ENCODE measurements at regions not wholly inside any gene's neighbourhood (a gene's known extent, or its start where the extent isn't known, plus 50 kb on each side); places are given as distances from the start of the nearest gene placed in this dataset.
A peak's percentile ranks its signal among the peaks of the same experiment; 100 is the strongest.

DNA sequence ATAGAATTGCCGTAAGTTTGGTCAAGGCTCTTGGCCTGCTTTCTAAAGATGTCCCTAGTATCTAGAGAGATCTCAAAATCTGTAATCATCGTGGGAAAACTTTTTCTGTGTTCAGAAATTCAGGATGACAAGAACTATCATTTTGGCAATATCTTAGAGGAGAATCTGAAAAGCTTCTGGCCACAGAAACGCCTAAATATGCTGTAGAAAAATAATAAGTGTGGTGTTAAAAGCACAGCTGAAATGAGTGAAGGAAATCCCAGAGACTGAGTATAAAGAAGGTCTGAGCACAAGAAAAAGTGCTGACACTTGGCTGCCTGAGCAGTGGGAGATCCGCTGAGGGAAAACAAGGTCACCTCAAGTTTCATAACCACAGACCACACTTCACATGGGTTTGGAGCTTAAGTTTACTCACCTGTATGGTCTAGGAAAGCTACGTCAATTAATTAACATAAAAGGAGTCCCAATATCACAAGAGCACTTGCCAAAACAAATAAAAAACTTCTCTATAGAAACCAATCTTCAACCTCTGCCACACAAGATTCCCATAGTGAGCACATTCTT lies 235.2 kb upstream of the IRF2BP2 start:
- no peaks in the 10 kb centered on the region for H3K9me2 ChIP-seq
- H3K27ac ChIP-seq (ENCODE audit: low read depth in 2 of 2, low read length in 1 of 2), result peak overlapping the region in 1 of 2 experiments; percentile 27; a peak in 2 of 4 replicates
- no peak overlapping the region for H3K4me3 ChIP-seq (ENCODE audit: low read depth in 2 of 2, low read length in 1 of 2)
- no peaks in the 10 kb centered on the region for H3K36me3 ChIP-seq (replicated peaks in 1 of 2; ENCODE audit: control insufficient read depth in 1 of 2, insufficient read depth in 2 of 2, low read length in 1 of 2)
- H3K4me2 ChIP-seq, result no peak overlapping the region
- no peaks in the 10 kb centered on the region for H3K79me2 ChIP-seq (ENCODE audit: insufficient read depth)
- TF ChIP-seq GATA2 (CRISPR knock-in tag; IDR thresholded peaks at IDR 0.05) (no peak), RFX5 (IDR thresholded peaks at IDR 0.05; ENCODE audit: low read length) (no peak), CHD2 (IDR thresholded peaks at IDR 0.05; ENCODE audit: low read length, partially characterized antibody) (no peak)
- TF ChIP-seq, protein P1, sequence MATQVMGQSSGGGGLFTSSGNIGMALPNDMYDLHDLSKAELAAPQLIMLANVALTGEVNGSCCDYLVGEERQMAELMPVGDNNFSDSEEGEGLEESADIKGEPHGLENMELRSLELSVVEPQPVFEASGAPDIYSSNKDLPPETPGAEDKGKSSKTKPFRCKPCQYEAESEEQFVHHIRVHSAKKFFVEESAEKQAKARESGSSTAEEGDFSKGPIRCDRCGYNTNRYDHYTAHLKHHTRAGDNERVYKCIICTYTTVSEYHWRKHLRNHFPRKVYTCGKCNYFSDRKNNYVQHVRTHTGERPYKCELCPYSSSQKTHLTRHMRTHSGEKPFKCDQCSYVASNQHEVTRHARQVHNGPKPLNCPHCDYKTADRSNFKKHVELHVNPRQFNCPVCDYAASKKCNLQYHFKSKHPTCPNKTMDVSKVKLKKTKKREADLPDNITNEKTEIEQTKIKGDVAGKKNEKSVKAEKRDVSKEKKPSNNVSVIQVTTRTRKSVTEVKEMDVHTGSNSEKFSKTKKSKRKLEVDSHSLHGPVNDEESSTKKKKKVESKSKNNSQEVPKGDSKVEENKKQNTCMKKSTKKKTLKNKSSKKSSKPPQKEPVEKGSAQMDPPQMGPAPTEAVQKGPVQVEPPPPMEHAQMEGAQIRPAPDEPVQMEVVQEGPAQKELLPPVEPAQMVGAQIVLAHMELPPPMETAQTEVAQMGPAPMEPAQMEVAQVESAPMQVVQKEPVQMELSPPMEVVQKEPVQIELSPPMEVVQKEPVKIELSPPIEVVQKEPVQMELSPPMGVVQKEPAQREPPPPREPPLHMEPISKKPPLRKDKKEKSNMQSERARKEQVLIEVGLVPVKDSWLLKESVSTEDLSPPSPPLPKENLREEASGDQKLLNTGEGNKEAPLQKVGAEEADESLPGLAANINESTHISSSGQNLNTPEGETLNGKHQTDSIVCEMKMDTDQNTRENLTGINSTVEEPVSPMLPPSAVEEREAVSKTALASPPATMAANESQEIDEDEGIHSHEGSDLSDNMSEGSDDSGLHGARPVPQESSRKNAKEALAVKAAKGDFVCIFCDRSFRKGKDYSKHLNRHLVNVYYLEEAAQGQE (IDR thresholded peaks at IDR 0.05; ENCODE audit: low read depth, low read length), result no peak
- 87% methylated on average over 5 of the region's 5 CpGs for WGBS (ENCODE audit: low lambda C conversion rate)
- peaks cover 6% of the 10 kb centered on the region for H3F3A ChIP-seq (replicated peaks; ENCODE audit: insufficient read depth)
- no peak for DNase-seq
- H3K27me3 ChIP-seq (ENCODE audit: insufficient read depth), result no peaks in the 10 kb centered on the region
- peaks cover 9% of the 10 kb centered on the region in 2 experiments; a peak in 3 of 4 replicates for H3K4me1 ChIP-seq (ENCODE audit: control insufficient read depth in 1 of 2, insufficient read depth in 2 of 2, low read depth in 1 of 2, low read length in 1 of 2)
- CTCF ChIA-PET, result no interaction called here
- peak overlapping the region; percentile 32; the same call in 1 of the 2 replicates for H2AFZ ChIP-seq (ENCODE audit: low read depth)
- no peaks in the 10 kb centered on the region for H3K9me3 ChIP-seq
- no peaks in the 10 kb centered on the region for H4K20me1 ChIP-seq (ENCODE audit: insufficient read depth)
- H3K9ac ChIP-seq, result no peak overlapping the region
- POLR2A ChIA-PET, result no interaction called here

DNA sequence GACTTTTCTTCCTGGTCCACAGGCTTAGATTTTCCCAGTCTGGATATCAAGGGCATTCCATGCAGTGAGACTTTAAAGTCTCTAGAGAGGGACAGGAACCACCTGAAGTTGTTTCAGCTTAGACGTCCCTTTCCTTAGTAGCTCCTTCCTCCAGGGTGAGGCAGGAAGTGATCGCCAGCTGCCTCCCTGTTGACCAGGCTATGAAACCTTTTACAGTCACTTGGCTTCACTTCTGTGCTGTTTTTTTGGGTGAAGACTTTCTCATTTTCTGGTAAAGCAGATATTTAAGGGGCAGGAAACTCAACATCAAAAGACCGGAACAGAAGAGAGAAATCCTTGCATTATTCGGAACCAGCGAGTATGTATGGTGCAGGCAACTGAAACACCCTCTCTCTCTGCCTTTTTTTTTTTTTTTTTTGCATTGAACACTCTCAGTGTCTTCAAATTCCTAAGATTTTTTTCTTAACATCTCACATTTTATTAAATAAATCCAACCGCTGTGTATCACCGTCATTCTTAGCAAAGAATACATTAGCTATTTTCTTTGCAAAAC lies 234.6 kb upstream of the IRF2BP2 start:
- Histone ChIP-seq H3K4me2 (no peak overlapping the region), H3K27ac (ENCODE audit: low read depth in 2 of 2, low read length in 1 of 2) (peak overlapping the region in 1 of 2 experiments; percentile 27; a peak in 2 of 4 replicates), H3K4me3 (ENCODE audit: low read depth in 2 of 2, low read length in 1 of 2) (no peak overlapping the region), H3K9me2 (no peaks in the 10 kb centered on the region), H3K36me3 (replicated peaks in 1 of 2; ENCODE audit: control insufficient read depth in 1 of 2, insufficient read depth in 2 of 2, low read length in 1 of 2) (no peaks in the 10 kb centered on the region), H3K4me1 (ENCODE audit: control insufficient read depth in 1 of 2, insufficient read depth in 2 of 2, low read depth in 1 of 2, low read length in 1 of 2) (peaks cover 6 to 9% of the 10 kb centered on the region in 2 experiments; a peak in 3 of 4 replicates), H4K20me1 (ENCODE audit: insufficient read depth) (no peaks in the 10 kb centered on the region), H3K27me3 (ENCODE audit: insufficient read depth) (no peaks in the 10 kb centered on the region), H3K9ac (no peak overlapping the region), H2AFZ (ENCODE audit: low read depth) (peak overlapping the region; percentile 32; the same call in 1 of the 2 replicates), H3F3A (replicated peaks; ENCODE audit: insufficient read depth) (peaks cover 5% of the 10 kb centered on the region), H3K9me3 (no peaks in the 10 kb centered on the region), H3K79me2 (ENCODE audit: insufficient read depth) (no peaks in the 10 kb centered on the region)
- WGBS (ENCODE audit: low lambda C conversion rate), result 92% methylated on average over 7 of the region's 7 CpGs
- POLR2A ChIA-PET, result no interaction called here
- CTCF ChIA-PET, result no interaction called here
- no peak for DNase-seq
- TF ChIP-seq, protein P2, sequence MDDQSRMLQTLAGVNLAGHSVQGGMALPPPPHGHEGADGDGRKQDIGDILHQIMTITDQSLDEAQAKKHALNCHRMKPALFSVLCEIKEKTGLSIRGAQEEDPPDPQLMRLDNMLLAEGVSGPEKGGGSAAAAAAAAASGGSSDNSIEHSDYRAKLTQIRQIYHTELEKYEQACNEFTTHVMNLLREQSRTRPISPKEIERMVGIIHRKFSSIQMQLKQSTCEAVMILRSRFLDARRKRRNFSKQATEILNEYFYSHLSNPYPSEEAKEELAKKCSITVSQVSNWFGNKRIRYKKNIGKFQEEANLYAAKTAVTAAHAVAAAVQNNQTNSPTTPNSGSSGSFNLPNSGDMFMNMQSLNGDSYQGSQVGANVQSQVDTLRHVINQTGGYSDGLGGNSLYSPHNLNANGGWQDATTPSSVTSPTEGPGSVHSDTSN (IDR thresholded peaks at IDR 0.05), result no peak
- TF ChIP-seq FOXM1 (IDR thresholded peaks at IDR 0.05; ENCODE audit: low read depth) (no peak), NFIC (IDR thresholded peaks at IDR 0.05; ENCODE audit: borderline replicate concordance) (no peak), USF1 (IDR thresholded peaks at IDR 0.05; ENCODE audit: borderline replicate concordance, low read depth) (no peak), TCF12 (IDR thresholded peaks at IDR 0.05) (no peak), RFX5 (IDR thresholded peaks at IDR 0.05; ENCODE audit: low read length) (no peak), SIN3A (IDR thresholded peaks at IDR 0.05; ENCODE audit: borderline replicate concordance, low read depth, low read length) (no peak), EZH2phosphoT487 (IDR thresholded peaks at IDR 0.05; ENCODE audit: borderline replicate concordance, low read depth) (no peak), RXRA (IDR thresholded peaks at IDR 0.05; ENCODE audit: borderline replicate concordance, low read depth) (no peak)
- TF ChIP-seq, protein P1 (IDR thresholded peaks at IDR 0.05; ENCODE audit: low read depth, low read length), result no peak
- TF ChIP-seq, protein P3, sequence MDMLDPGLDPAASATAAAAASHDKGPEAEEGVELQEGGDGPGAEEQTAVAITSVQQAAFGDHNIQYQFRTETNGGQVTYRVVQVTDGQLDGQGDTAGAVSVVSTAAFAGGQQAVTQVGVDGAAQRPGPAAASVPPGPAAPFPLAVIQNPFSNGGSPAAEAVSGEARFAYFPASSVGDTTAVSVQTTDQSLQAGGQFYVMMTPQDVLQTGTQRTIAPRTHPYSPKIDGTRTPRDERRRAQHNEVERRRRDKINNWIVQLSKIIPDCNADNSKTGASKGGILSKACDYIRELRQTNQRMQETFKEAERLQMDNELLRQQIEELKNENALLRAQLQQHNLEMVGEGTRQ (IDR thresholded peaks at IDR 0.05; ENCODE audit: borderline replicate concordance, low read depth, low read length), result no peak

Data from SK-N-SH (cell line).